NAMALWA (cell line): ENCODE measurements at regions not wholly inside any gene's neighbourhood (a gene's known extent, or its start where the extent isn't known, plus 50 kb on each side); places are given as distances from the start of the nearest gene placed in this dataset.

Source experiments
- DNase-seq: peaks from one replicate; pipeline ENCODE4 v3.0.0-alpha.2; 2015; ENCODE audit warnings: low spot score

DNA sequence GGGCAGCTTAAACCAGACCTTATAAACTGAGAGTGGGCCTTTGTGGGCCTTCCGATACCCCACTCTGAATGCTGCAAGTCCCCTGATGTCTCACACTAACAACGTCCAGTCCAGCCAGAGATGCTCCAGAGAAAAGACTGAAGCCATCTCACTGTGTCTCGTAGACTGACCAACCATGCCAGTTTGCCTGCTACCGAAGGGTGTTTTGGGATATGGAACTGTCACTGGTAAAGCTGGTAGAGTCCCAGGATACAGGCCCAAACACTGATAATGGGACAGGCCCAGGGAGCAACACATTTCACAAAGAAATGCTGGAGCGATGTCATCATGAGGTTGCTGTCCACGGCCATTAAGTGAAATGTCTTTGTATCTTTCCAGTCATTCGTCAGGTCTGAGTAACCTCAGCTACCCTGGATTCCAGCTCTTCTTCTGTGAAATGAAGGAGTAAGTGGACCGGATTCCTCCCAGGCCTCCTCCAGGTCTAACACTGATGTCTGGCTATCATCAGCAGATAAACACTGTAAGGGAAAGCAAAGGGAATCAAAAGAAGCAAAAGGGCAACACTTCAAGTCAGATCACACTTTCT, 81.6 kb downstream of the SLC5A7 start:
- no peak for DNase-seq

DNA sequence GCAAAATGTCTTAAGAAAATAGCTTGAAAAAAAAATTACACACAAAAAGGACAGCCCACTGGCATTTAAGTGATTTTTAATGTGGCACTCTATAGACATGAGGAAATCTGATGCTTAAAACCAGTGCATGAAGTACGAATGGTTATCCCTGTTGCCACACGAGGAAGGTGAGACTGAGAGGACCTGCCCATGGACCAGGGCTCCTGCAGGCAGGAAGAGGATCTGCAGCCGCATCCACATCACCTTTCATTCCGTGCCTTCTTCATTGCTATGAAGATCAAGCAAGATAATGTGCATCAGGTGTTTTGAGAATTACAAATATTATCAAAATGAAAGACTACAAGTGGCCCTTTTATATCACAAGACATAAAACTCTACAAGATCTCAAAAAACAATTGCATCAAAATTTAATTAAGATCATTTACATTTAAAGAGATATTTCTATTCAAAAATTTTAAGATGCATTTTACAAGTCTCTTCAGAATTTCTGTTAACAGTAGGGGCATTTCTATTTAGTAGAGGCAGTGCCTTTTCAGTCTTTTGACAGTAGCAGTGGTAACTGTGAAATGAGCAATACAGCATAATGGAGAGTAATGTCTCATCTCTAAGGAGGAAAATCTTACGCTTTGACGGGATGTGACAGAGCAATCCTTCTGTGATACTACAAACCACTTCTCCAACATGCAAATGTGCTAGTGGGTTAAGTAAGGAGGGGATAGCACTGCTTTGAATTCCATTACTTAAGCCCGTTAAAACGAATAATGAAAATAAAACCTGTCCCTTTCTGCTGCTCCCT, 83.4 kb downstream of the SLC5A7 start:
- peak; percentile 4 for DNase-seq

DNA sequence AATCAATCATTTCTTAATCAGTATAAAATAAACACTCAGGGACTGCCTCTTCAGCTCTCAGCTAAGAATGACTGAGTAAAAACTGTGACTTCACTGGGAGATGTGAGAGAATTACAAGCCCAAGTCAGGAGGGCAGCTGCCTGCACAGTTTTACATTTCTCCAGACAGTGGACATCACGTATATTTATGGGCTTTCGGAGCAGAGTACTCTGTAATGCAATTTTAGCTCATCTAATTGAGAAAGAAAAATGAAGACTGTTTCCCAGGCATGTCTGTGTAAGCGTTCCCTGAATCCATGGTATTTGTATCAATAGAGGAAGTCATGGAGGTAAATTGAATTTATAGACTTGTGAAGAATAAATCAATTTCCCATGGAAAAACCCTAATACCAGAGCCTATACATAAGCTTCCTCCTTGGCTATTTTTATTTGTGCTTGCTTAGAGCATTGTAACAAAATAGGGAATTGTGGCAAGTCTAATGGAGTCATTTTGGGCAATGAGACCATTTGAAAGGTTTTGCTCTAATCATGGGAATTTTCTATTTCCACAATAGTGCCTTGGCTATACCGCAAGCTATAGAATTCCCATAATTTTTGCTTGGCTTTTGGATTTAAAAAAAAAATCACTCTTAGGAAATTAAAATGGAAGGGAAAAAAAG, 87.2 kb downstream of the SLC5A7 start:
- no peak for DNase-seq

DNA sequence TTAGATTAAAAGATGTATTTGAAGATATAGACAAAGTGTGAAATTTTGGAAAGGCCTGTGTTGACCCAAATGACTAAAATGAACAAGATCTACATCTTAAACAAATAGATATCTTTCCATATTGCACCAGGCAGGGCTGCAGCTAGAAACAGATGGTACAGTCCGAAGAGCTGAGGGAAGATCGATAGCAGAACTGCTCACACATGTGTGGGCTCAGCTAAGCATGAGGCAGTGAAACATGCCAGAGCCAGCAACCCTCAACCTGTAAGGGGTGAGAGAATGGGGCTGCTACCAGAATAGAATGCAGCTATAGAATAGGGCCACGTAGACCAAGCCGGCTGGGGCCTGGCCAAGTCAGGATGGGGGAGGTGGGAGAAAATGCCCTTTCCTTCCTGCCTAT, 87.8 kb downstream of the SLC5A7 start:
- no peak for DNase-seq

DNA sequence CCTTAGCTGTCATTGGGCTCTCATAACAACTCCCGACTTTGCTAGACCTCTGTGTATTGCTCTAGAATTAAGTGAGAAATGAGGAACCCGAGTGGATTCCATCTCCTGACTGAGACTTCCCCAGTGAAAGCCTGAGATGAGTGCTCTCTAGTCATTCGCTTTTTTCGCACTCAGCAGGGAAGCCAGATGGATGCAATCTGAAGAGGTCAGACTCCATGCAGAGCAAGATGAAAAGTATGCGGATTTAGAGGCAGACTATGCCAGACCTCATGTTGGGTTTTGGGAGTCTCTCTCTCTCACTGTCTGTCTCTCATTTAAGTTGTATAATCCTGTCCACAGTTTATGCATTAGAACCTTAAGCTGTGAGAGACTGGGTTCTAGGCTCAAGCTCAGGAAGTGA, 88.6 kb downstream of the SLC5A7 start:
- no peak for DNase-seq

DNA sequence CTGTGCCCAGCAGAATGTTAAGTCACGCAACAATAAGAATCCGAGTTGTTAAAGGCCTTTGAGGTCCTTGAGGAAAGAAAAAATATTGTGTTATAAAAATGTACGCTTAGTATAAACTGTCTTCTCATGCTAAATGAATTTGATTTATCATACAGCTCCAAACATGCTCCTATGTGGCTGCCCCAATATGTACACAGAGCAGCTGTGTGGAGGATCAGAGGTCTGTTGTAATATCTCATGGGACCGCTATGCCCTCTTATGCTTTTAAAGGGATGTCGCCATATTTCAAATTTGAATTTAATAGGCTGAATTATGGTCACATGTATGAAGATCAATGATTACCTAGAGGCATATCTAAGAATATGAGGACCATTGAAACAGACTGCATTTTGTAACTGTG, 90.2 kb downstream of the SLC5A7 start:
- no peak for DNase-seq

DNA sequence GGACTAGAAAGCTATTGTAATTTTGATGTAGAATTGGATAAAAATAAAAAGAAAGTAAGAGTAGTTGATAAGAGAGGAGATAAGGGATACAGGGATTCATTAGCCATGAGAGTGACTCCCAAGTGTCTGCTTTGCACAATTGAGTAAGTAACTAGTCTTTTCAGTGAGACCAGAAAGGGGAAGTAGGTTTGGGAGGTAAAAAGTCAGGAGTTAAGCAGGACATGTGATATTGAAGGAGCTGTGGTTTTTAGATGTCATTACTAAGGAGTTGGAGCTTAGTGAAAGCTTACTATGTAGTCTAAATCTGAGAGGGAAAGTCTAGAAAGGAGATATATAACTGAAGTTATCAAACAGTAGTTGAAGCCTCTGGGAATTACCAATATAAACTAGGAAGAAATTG, 93.4 kb downstream of the SLC5A7 start:
- no peak for DNase-seq

DNA sequence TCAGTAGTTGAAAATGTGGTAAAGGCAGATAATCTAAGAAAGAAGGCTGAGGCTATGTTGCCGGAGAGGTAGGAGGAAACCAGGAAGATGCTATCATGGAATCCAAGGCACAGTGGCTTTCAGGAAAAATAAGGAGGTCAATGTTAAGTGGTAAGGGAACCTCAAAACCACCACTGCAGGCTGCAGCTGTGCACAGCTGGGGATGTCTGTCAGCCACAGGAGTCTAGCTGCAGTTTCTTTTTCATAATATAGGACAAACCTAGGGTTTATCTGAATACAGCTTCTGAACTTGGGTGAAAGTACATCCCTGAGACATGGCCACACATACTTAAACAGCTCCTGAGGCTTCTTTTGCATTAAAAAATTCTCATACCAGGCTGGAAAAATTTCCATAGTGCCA, 93.9 kb downstream of the SLC5A7 start:
- no peak for DNase-seq

DNA sequence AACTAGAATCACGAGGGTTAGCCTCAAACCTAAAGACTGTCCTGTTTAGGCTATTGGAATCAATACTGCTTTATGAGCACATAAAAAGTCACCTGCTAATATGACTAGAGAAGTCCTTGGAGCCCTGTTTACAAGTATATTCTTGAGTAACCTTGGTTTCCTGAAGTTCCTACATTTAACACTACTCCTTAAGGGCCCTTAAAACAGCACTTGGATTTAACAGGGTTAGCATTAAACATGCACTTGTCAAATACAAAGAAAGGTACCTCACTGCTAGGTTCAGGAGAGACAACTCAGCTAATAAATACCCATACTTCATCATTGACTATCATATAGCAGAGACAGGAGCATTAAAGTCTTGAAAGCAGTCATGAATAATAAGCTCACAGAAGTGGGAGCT, 96.7 kb downstream of the SLC5A7 start:
- no peak for DNase-seq

DNA sequence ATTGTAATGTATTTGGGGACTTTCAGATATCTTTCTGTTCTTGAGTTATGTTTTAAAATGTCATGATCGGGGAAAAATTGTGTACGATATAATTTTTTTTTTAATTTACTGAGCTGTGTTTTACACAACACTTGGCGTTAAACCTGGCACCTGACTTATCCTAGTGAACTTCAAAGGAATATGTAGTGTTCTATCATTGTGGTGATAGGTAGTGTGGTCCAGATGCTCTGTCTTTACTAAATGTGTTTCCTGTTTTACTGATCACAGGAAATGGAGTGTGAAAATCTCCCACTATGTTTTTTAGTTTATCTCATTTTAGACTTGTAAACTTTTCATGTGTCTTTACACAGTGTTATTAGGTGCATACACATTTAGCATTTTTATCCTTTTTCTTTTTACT, 98.0 kb downstream of the SLC5A7 start:
- DNase-seq = no peak

DNA sequence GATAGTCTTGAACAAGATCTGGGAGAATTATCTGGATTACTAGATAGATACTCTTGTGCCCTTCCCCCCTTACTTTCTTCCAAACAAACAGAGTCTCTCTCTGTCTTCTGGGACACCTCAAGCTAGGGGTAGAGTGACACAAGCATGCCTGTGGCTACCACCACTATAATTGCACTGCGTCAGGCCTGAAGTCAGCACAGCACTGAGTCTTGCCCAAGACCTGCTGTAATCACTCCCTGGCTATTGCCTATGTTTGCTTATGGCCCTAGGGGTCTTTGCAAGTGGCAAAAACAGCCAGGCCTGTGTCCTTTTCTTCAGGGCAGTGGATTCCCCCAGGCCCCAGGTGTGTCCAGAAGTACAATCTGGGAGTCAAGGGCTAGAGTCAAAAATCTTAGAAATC, 106.6 kb downstream of the SLC5A7 start:
- no peak for DNase-seq

DNA sequence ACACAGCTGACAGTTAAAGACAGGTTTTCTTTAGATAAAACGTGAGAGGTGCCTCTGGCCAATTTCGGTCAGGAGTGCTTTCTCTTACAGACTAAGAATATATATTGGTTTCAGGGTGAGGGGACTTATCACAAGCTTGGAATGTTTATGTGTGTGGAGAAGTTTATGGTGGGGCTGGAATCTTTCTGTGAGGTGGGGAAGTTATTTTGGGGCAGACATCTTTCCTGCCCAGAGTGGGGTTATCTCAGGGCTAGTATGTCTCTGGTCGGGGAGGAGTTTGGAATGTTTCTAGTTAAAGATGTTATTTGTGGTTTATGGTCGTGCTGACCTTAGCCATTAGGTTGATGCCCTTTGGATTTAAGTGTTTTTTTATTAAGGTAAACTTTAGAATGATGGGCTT, 115.2 kb downstream of the SLC5A7 start:
- no peak for DNase-seq

DNA sequence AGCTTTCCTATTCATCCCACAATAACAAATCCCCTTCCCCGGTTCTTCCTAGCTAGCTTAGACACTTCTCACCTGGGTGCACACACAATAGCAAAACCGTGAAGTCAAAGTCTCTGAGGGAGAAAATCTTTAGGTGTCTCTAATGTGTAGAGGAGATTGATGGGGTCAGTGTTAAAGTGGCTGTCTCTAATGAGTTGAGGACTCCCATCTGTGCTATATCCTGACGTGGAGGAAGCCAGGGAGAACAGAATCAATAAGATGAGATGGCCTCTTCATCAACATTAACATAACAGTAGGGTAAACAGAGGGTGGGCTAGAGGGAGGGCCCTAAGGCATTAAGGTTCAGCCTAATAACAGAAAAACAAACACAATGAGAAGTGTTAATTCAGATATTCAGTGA, 120.4 kb downstream of the SLC5A7 start:
- DNase-seq = no peak

DNA sequence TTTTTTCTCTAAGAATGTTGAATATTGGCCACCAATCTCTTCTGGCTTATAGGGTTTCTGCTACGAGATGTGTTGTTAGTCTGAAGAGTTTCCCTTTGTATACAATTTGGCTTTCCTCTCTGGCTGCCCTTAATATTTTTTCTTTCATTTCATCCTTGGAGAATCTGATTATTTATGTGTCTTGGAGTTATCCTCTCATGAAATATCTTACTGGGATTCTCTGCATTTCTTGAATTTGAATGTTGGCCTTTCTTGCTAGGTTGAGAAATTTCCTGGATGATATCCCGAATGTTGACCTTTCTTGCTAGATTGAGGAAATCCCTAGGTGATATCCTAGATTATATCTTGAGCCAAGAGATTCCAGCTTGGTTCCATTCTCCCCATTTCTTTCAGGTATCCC, 125.6 kb downstream of the SLC5A7 start:
- no peak for DNase-seq

DNA sequence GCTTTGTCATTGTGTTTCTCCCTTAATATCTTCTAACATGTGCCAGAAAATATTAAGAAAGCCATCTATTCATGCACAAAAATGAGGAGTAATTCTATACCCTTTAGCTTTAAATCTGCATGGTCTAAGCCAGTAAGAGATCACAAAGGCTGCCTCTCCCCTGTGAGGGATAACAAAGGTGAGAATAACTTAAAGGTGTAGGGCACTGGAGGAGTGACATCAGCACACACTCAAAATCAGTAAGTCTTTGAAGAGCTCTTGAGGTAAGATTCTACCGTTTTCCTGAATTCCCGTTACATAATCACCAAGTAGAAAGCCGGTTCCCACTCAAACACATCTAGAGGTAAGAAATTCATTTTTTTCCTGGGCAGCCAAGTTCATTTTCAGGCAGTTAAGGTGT, 123.9 kb upstream of the SULT1C3 start:
- DNase-seq = no peak

DNA sequence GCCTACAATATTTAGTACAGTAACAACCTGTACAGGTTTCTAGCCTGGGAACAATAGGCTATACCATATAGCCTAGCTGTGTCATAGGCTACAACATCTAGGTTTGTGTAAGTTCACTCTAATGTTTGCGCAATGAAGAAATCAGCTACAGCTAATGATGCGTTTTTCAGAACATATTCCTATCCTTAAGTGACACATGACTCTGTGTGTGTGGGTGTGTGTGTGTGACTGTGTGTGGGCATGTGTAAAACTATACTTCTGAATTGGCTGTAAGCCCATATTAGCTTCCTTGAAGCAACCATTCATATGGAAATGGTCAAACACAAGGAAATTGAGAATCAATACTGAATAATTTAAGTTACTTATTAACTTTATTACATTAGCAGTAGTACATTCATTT, 120.8 kb upstream of the SULT1C3 start:
- no peak for DNase-seq

DNA sequence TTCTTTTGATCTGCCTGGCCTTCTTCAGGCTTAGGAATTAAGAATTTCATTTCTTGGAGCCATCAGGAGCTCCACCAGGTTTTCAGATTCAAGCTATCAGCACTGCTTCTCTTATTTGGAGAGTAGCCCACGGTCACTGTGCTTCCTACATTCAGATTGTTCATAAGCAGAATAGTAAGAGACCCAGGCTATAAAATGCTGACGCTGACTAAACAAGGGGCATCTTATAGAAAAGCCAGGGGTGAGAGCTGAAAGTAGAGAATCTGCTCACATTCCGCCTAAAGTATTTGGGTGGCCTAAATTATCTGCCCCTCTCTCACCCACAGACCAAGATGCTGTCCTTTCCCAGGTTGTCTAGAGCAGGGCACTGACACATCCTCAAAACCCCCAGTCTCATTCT, 120.3 kb upstream of the SULT1C3 start:
- DNase-seq = no peak

DNA sequence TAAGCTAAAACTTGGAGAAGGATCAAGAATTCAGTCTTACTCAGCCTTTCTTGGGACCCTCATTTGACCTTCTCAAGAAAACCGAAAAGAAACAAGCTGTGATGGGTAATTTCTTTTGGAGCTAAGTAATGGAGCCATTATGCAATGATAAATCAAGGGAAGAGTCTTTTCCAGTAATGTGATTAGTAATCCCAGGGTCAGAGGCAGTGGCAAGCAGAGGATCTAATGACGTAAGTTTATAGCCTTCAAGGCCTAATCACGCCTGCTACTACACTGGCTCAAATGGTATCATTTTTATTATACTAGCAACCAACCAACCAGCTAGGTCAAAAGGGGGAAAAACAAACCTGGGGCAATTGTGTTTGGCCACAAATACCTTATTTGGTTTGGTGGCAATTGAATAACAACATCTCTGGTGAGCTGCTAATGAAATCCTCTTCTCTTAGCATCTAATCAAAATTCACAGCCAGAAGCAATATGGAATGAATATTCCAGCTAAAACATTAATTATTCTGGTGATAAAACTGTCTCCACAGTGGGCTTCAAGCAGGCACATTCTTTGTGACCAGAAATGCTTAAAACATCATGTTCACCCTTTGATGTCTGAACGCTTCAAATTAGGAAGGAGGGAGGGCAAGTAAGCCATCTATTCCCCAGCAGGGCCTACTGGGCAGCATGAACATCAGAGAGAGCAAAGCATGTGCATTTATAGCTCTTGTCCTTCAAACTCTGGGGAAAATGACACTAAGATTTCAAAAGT, 114.9 kb upstream of the SULT1C3 start:
- no peak for DNase-seq

DNA sequence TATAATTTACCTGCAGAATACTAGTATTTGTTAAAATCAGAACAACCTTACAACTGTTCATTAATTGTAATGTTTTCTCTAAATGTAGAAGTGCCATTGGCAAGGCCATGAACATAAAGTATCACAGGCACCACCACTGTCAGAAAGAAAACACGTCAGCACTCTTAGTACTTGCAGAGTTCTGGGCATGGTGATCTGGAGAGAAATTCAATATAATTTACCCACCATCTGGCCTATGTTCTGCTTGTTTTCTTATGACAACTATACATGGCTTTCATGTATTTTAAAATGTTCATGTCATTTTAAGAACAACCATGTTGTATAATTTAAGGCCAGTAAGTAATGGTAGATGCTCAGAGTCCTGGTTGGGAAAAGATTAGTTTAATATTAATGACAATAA, 114.2 kb upstream of the SULT1C3 start:
- no peak for DNase-seq

DNA sequence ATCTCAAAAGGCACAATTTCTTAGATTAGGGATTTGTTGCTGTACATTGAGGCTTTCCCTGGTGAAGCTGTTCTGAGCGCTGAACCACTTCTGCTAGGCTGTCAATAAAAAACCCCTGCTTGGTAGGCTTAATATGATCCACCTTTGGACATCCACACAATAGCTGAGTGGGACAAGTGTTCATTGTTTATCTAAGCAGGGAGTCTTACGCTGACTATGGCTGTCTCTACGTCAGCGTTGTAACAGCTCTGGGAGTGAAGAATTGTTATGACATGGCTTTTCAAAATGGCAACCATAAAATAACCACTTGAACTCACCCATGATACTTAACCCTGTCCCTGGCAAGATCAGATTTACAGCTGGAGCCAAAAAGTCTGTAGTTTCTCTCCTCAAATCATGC, 111.5 kb upstream of the SULT1C3 start:
- no peak for DNase-seq

DNA sequence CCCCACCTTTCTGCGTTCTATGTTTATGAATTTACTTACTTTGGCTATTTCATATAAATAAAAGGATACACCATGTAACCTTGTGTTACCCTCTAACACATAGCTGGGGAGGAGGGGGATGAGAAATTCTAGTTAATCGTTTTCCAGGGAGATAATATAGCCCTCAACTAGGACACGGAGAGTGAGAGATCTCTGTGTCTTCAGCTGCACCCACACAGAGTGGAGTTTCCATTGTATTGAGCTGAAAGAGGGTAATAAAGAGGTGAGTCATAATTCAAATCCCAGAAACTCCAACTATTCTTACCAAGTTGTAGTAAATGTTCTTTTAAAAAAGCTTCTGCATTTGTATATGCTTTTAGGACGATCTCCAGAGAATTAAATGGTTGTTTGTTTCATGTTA, 110.1 kb upstream of the SULT1C3 start:
- no peak for DNase-seq

DNA sequence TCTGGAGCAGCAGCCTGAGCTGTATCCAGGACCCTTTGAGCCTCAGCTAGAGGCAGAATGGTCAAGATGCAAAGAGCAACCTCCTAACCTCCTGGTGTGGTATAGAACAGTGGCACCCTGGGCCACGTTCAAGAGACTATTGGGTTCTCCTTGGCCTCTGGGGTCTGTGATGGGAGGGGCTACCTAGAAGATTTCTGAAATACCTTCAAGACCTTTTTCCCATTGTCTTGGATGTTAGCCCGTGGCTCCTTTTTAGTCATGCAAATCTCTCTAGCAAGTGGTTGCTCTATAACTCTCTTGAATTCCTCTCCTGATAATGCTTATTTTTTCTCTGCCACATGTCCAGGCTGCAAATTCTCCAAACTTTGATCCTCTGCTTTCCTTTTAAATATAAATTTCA, 106.3 kb upstream of the SULT1C3 start:
- DNase-seq = no peak

DNA sequence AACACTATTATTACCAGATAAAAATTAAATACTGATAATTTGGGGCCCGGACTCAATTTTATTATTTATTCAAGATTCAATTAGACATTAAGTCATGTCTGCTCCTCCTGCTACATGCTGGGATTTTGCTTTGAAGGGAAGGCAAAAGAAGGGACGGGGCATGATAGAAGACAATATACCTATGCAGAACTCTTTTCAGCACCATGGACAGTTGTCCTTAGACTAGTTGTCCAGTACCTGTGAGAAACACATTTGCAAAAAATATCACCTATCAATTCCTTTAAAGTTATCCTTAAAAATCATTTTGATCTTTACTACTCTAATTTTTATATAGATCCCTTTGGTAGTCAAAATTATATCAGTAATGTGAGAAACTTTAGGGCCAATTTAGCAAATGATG, 100.2 kb upstream of the SULT1C3 start:
- DNase-seq = peak; percentile 9
